Gastrocnemius medialis (tissue), 4 donors: ENCODE measurements at regions not wholly inside any gene's neighbourhood (a gene's known extent, or its start where the extent isn't known, plus 50 kb on each side); places are given as distances from the start of the nearest gene placed in this dataset.
"Not testable (repeated sequence)": the region's sequence is repeated elsewhere in the genome, so short reads cannot be mapped to it uniquely, and the experiment has no call there.

Experiments used
- ATAC-seq, 2 donors: fragments of 150-250 bp; one replicate each; pipeline ENCODE4 v1.9.1; 2016
- DNase-seq, 2 donors: peaks; one replicate each; pipeline ENCODE4 v3.0.0-alpha.2; 2019
- H3K27ac ChIP-seq, 4 donors: fragments of 200-600 bp; sonication (generic); 1 replicate in 1 of 4; 2 replicates in 3 of 4; pipeline ENCODE4 v1.5.1; 2016 to 2018; ENCODE audit warnings: mild to moderate bottlenecking in 2 of 4, moderate library complexity in 1 of 4
- H3K27me3 ChIP-seq, 3 donors: fragments of 200-600 bp; sonication (generic) in 2 of 3; 1 replicate in 1 of 3; 2 replicates in 2 of 3; pipeline versions ENCODE4 v1.5.1 to v1.6.0; 2016 to 2019; ENCODE audit warnings: mild to moderate bottlenecking in 1 of 3, moderate library complexity in 1 of 3
- H3K36me3 ChIP-seq, 2 donors: fragments of 200-600 bp; sonication (generic) in 1 of 2; one replicate each; pipeline ENCODE4 v1.5.1; 2017 to 2018
- H3K4me1 ChIP-seq, 2 donors: fragments of 200-600 bp; sonication (generic) in 1 of 2; one replicate each; pipeline ENCODE4 v1.5.1; 2016 to 2017; ENCODE audit warnings: mild to moderate bottlenecking in 2 of 2
- H3K4me3 ChIP-seq, 4 donors: fragments of 200-600 bp; sonication (generic) in 3 of 4; 1 replicate in 1 of 4; 2 replicates in 3 of 4; pipeline ENCODE4 v1.5.1; 2016 to 2019; ENCODE audit warnings: mild to moderate bottlenecking in 2 of 4
- H3K9me3 ChIP-seq, 3 donors: fragments of 200-600 bp; sonication (generic) in 2 of 3; 1 replicate in 1 of 3; 2 replicates in 2 of 3; pipeline ENCODE4 v1.5.1; 2016 to 2019
- in situ Hi-C, 4 donors: fragments of 200-750 bp; cut with MboI; loops; one replicate each; pipeline versions ENCODE4 v1.15.0 to v1.8.0; 2017; ENCODE audit warnings: low sequenced_read_pairs in 4 of 4
- intact Hi-C: fragments of 100-400 bp; cut with DNase I; formaldehyde crosslinking; loops from one replicate; pipeline ENCODE4 v1.15.1; 2023; ENCODE audit warnings: low total_unique reads
- TF ChIP-seq, protein P1 (sequence below), 5 experiments: fragments of 450-650 bp in 3 of 5; fragments of 200-600 bp in 2 of 5; sonication (generic) in 2 of 5; IDR thresholded peaks in 4 of 5; conservative IDR thresholded peaks in 1 of 5; 1 replicate in 4 of 5; 2 replicates in 1 of 5; pipeline ENCODE4 v1.5.1; 2016 to 2019; ENCODE audit warnings: antibody characterized with exemption in 5 of 5, mild to moderate bottlenecking in 3 of 5, moderate library complexity in 3 of 5

GRCh38 chrX:115727792-115728732 lies 167.1 kb downstream of the PLS3 start:
- H3K27me3 ChIP-seq, H3K4me1 ChIP-seq, ATAC-seq, intact Hi-C loops, in situ Hi-C loops, H3K36me3 ChIP-seq, H3K9me3 ChIP-seq: not testable (repeated sequence)
- TF ChIP-seq, protein P1, sequence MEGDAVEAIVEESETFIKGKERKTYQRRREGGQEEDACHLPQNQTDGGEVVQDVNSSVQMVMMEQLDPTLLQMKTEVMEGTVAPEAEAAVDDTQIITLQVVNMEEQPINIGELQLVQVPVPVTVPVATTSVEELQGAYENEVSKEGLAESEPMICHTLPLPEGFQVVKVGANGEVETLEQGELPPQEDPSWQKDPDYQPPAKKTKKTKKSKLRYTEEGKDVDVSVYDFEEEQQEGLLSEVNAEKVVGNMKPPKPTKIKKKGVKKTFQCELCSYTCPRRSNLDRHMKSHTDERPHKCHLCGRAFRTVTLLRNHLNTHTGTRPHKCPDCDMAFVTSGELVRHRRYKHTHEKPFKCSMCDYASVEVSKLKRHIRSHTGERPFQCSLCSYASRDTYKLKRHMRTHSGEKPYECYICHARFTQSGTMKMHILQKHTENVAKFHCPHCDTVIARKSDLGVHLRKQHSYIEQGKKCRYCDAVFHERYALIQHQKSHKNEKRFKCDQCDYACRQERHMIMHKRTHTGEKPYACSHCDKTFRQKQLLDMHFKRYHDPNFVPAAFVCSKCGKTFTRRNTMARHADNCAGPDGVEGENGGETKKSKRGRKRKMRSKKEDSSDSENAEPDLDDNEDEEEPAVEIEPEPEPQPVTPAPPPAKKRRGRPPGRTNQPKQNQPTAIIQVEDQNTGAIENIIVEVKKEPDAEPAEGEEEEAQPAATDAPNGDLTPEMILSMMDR (IDR thresholded peaks at IDR 0.05 in 4 of 5, conservative IDR thresholded peaks at IDR 0.05 in 1 of 5), result peak in 1 of 5 experiments; percentile 34
- peak in 1 of 2 donors; percentile 9 for DNase-seq
- peak overlapping the region in 1 of 4 donors; percentile 57 for H3K27ac ChIP-seq
- peak overlapping the region in 1 of 4 donors; percentile 33 for H3K4me3 ChIP-seq

GRCh38 chrX:115732530-115732929 lies 171.6 kb downstream of the PLS3 start:
- H3K9me3 ChIP-seq, H3K4me1 ChIP-seq, H3K36me3 ChIP-seq, ATAC-seq, DNase-seq, H3K4me3 ChIP-seq, H3K27ac ChIP-seq, intact Hi-C loops, in situ Hi-C loops, H3K27me3 ChIP-seq: not testable (repeated sequence)
- TF ChIP-seq, protein P1 (IDR thresholded peaks at IDR 0.05 in 4 of 5, conservative IDR thresholded peaks at IDR 0.05 in 1 of 5), result peak in 2 of 5 experiments; percentile 25 to 51

- ATAC-seq, DNase-seq, in situ Hi-C loops, H3K27me3 ChIP-seq, H3K36me3 ChIP-seq, intact Hi-C loops, H3K9me3 ChIP-seq, H3K4me1 ChIP-seq: not testable (repeated sequence)
- Histone ChIP-seq H3K27ac (peak overlapping the region in 1 of 4 donors; percentile 77), H3K4me3 (peak overlapping the region in 1 of 4 donors; percentile 53)
These were observed 174.3 kb downstream of the PLS3 start for GRCh38 chrX:115735269-115735668.
